Central memory CD8-positive, alpha-beta T cell (primary cell): ENCODE measurements at regions not wholly inside any gene's neighbourhood (a gene's known extent, or its start where the extent isn't known, plus 50 kb on each side); places are given as distances from the start of the nearest gene placed in this dataset.

Experiments used
- ATAC-seq: fragments of 150-1000 bp; cut with Tn5 transposase; replicated peaks from 2 replicates; pipeline ENCODE4 v1.10.0; 2022; ENCODE audit warnings: mild to moderate bottlenecking, moderate FRiP score, moderate number of reproducible peaks; ENCODE audit not compliant: poor library complexity, severe bottlenecking; ENCODE audit errors: extremely low read depth
- DNase-seq, 2 donors: peaks; one replicate each; pipeline ENCODE4 v3.0.0; 2021; ENCODE audit warnings: low spot score in 2 of 2
- H3K27ac Mint-ChIP-seq: one replicate; pipeline ENCODE4 v1.8.0; 2022; ENCODE audit warnings: low read depth, mild to moderate bottlenecking, moderate library complexity, mixed read lengths
- H3K27me3 Mint-ChIP-seq: one replicate; pipeline ENCODE4 v1.8.0; 2022; ENCODE audit warnings: mixed read lengths
- H3K36me3 Mint-ChIP-seq: one replicate; pipeline ENCODE4 v1.8.0; 2022; ENCODE audit warnings: mild to moderate bottlenecking, moderate library complexity, mixed read lengths; ENCODE audit not compliant: insufficient read depth
- H3K4me1 Mint-ChIP-seq: one replicate; pipeline ENCODE4 v1.8.0; 2022; ENCODE audit warnings: mixed read lengths
- H3K4me3 Mint-ChIP-seq: one replicate; pipeline ENCODE4 v1.8.0; 2022; ENCODE audit warnings: mild to moderate bottlenecking, moderate library complexity, mixed read lengths
- H3K9me3 Mint-ChIP-seq: one replicate; pipeline ENCODE4 v1.8.0; 2022; ENCODE audit warnings: mixed read lengths

GRCh38 chr6:91304521-91304920 lies 717.6 kb upstream of the MAP3K7 start:
- DNase-seq (no peak), ATAC-seq (no peak)
- Mint-ChIP-seq H3K9me3 (peaks cover 5% of the 10 kb centered on the region), H3K4me3 (no peak overlapping the region), H3K4me1 (no peaks in the 10 kb centered on the region), H3K27me3 (no peaks in the 10 kb centered on the region), H3K36me3 (no peaks in the 10 kb centered on the region), H3K27ac (no peak overlapping the region)

GRCh38 chr6:91303326-91303725 lies 716.5 kb upstream of the MAP3K7 start:
- H3K4me1 Mint-ChIP-seq = no peaks in the 10 kb centered on the region
- ATAC-seq (no peak), DNase-seq (no peak)
- H3K36me3 Mint-ChIP-seq = no peaks in the 10 kb centered on the region
- no peak overlapping the region for H3K27ac Mint-ChIP-seq
- no peaks in the 10 kb centered on the region for H3K27me3 Mint-ChIP-seq
- no peak overlapping the region for H3K4me3 Mint-ChIP-seq
- no peaks in the 10 kb centered on the region for H3K9me3 Mint-ChIP-seq

GRCh38 chr6:91299544-91300491 lies 712.9 kb upstream of the MAP3K7 start:
- no peak for DNase-seq
- ATAC-seq = no peak
- no peak overlapping the region for H3K4me3 Mint-ChIP-seq
- no peak overlapping the region for H3K27ac Mint-ChIP-seq
- no peaks in the 10 kb centered on the region for H3K27me3 Mint-ChIP-seq
- no peaks in the 10 kb centered on the region for H3K4me1 Mint-ChIP-seq
- no peaks in the 10 kb centered on the region for H3K36me3 Mint-ChIP-seq
- peaks cover 4% of the 10 kb centered on the region for H3K9me3 Mint-ChIP-seq

- H3K4me1 Mint-ChIP-seq = no peaks in the 10 kb centered on the region
- DNase-seq = no peak
- no peaks in the 10 kb centered on the region for H3K36me3 Mint-ChIP-seq
- H3K9me3 Mint-ChIP-seq = peaks cover 5% of the 10 kb centered on the region
- no peak overlapping the region for H3K4me3 Mint-ChIP-seq
- ATAC-seq = no peak
- no peak overlapping the region for H3K27ac Mint-ChIP-seq
- H3K27me3 Mint-ChIP-seq = no peaks in the 10 kb centered on the region
Observed at GRCh38 chr6:91298543-91299145, 711.8 kb upstream of the MAP3K7 start.

GRCh38 chr6:91293395-91293794 lies 706.5 kb upstream of the MAP3K7 start:
- no peak overlapping the region for H3K4me3 Mint-ChIP-seq
- ATAC-seq (no peak), DNase-seq (no peak)
- peaks cover 22% of the 10 kb centered on the region for H3K9me3 Mint-ChIP-seq
- H3K4me1 Mint-ChIP-seq = no peaks in the 10 kb centered on the region
- H3K27ac Mint-ChIP-seq = no peak overlapping the region
- H3K27me3 Mint-ChIP-seq = no peaks in the 10 kb centered on the region
- no peaks in the 10 kb centered on the region for H3K36me3 Mint-ChIP-seq

- peaks cover 26% of the 10 kb centered on the region for H3K9me3 Mint-ChIP-seq
- ATAC-seq (no peak), DNase-seq (no peak)
- H3K4me3 Mint-ChIP-seq = no peak overlapping the region
- no peaks in the 10 kb centered on the region for H3K27me3 Mint-ChIP-seq
- H3K36me3 Mint-ChIP-seq = no peaks in the 10 kb centered on the region
- no peaks in the 10 kb centered on the region for H3K4me1 Mint-ChIP-seq
- no peak overlapping the region for H3K27ac Mint-ChIP-seq
Observed at GRCh38 chr6:91291071-91291470, 704.2 kb upstream of the MAP3K7 start.

GRCh38 chr6:91288741-91289140 lies 701.9 kb upstream of the MAP3K7 start:
- Mint-ChIP-seq H3K4me1 (no peaks in the 10 kb centered on the region), H3K27me3 (no peaks in the 10 kb centered on the region), H3K27ac (no peak overlapping the region), H3K9me3 (peaks cover 21% of the 10 kb centered on the region), H3K36me3 (no peaks in the 10 kb centered on the region), H3K4me3 (no peak overlapping the region)
- ATAC-seq = no peak
- DNase-seq = no peak

- ATAC-seq = no peak
- Mint-ChIP-seq H3K4me1 (no peaks in the 10 kb centered on the region), H3K4me3 (no peak overlapping the region), H3K27ac (no peak overlapping the region), H3K27me3 (no peaks in the 10 kb centered on the region), H3K9me3 (peaks cover 10% of the 10 kb centered on the region), H3K36me3 (no peaks in the 10 kb centered on the region)
- DNase-seq = no peak
Observed at GRCh38 chr6:91281901-91282300, 695.0 kb upstream of the MAP3K7 start.

- H3K36me3 Mint-ChIP-seq = no peaks in the 10 kb centered on the region
- no peaks in the 10 kb centered on the region for H3K27me3 Mint-ChIP-seq
- H3K27ac Mint-ChIP-seq = no peak overlapping the region
- peaks cover 10% of the 10 kb centered on the region for H3K9me3 Mint-ChIP-seq
- no peak for DNase-seq
- no peak for ATAC-seq
- H3K4me3 Mint-ChIP-seq = no peak overlapping the region
- no peaks in the 10 kb centered on the region for H3K4me1 Mint-ChIP-seq
Observed at GRCh38 chr6:91280494-91280830, 693.6 kb upstream of the MAP3K7 start.

GRCh38 chr6:91279740-91280493 lies 693.0 kb upstream of the MAP3K7 start:
- Mint-ChIP-seq H3K27ac (no peak overlapping the region), H3K27me3 (no peaks in the 10 kb centered on the region), H3K36me3 (no peaks in the 10 kb centered on the region), H3K9me3 (peaks cover 10% of the 10 kb centered on the region), H3K4me1 (no peaks in the 10 kb centered on the region), H3K4me3 (no peak overlapping the region)
- ATAC-seq (no peak), DNase-seq (no peak)

GRCh38 chr6:91278416-91278815 lies 691.5 kb upstream of the MAP3K7 start:
- Mint-ChIP-seq H3K4me1 (no peaks in the 10 kb centered on the region), H3K36me3 (no peaks in the 10 kb centered on the region), H3K4me3 (no peak overlapping the region), H3K9me3 (peaks cover 9% of the 10 kb centered on the region), H3K27me3 (no peaks in the 10 kb centered on the region), H3K27ac (no peak overlapping the region)
- DNase-seq (no peak), ATAC-seq (no peak)

GRCh38 chr6:91276315-91276714 lies 689.4 kb upstream of the MAP3K7 start:
- Mint-ChIP-seq H3K27me3 (no peaks in the 10 kb centered on the region), H3K4me1 (no peaks in the 10 kb centered on the region), H3K27ac (no peak overlapping the region), H3K4me3 (no peak overlapping the region), H3K36me3 (no peaks in the 10 kb centered on the region), H3K9me3 (peaks cover 6% of the 10 kb centered on the region)
- DNase-seq = no peak
- ATAC-seq = no peak

GRCh38 chr6:91273729-91274128 lies 686.9 kb upstream of the MAP3K7 start:
- Mint-ChIP-seq H3K27ac (no peak overlapping the region), H3K4me1 (no peaks in the 10 kb centered on the region), H3K4me3 (no peak overlapping the region), H3K27me3 (no peaks in the 10 kb centered on the region), H3K36me3 (no peaks in the 10 kb centered on the region), H3K9me3 (peaks cover 7% of the 10 kb centered on the region)
- DNase-seq (no peak), ATAC-seq (no peak)
